ENCODE measurements at regions not wholly inside any gene's neighbourhood (a gene's known extent, or its start where the extent isn't known, plus 50 kb on each side); places are given as distances from the start of the nearest gene placed in this dataset.
"Not testable (repeated sequence)": the region's sequence is repeated elsewhere in the genome, so short reads cannot be mapped to it uniquely, and the experiment has no call there.

- H3K9me3 Mint-ChIP-seq = peaks cover 14% of the 10 kb centered on the region
- DNase-seq (ENCODE audit: low spot score in 2 of 2, unreplicated experiment in 2 of 2) = no peak
- no peaks in the 10 kb centered on the region for H3K4me1 Mint-ChIP-seq
- H3K36me3 Mint-ChIP-seq = no peaks in the 10 kb centered on the region
- no peak overlapping the region for H3K27ac Mint-ChIP-seq
- no peak for TF ChIP-seq CTCF (IDR thresholded peaks at IDR 0.05; ENCODE audit: unreplicated experiment)
- H3K27me3 Mint-ChIP-seq (ENCODE audit: low read depth) = no peaks in the 10 kb centered on the region
- no peak overlapping the region for H3K4me3 Mint-ChIP-seq
Measured at GRCh38 chr4:132218406-132218805, 930.7 kb upstream of the PCDH10 start.

GRCh38 chr4:132227151-132227856 is 921.8 kb upstream of the PCDH10 start:
- Mint-ChIP-seq H3K27ac (no peak overlapping the region), H3K4me3 (peak overlapping the region; percentile 59), H3K36me3 (peaks cover 4% of the 10 kb centered on the region), H3K27me3 (ENCODE audit: low read depth) (no peaks in the 10 kb centered on the region), H3K4me1 (no peaks in the 10 kb centered on the region), H3K9me3 (peaks cover 35% of the 10 kb centered on the region)
- DNase-seq (ENCODE audit: low spot score in 2 of 2, unreplicated experiment in 2 of 2) = no peak
- TF ChIP-seq CTCF (IDR thresholded peaks at IDR 0.05; ENCODE audit: unreplicated experiment) = no peak

GRCh38 chr4:132227857-132228165 is 921.3 kb upstream of the PCDH10 start:
- peaks cover 30% of the 10 kb centered on the region for H3K9me3 Mint-ChIP-seq

GRCh38 chr4:132228676-132229075 is 920.4 kb upstream of the PCDH10 start:
- Mint-ChIP-seq H3K36me3 (peaks cover 4% of the 10 kb centered on the region), H3K9me3 (peaks cover 27% of the 10 kb centered on the region)

More at GRCh38 chr4:132227857-132228165, 921.3 kb upstream of the PCDH10 start:
- not testable (repeated sequence) for H3K4me1 Mint-ChIP-seq; H3K27ac Mint-ChIP-seq; H3K36me3 Mint-ChIP-seq; H3K27me3 Mint-ChIP-seq (ENCODE audit: low read depth)
- peak; percentile 34 for TF ChIP-seq CTCF (IDR thresholded peaks at IDR 0.05; ENCODE audit: unreplicated experiment)
- peak overlapping the region; percentile 59 for H3K4me3 Mint-ChIP-seq
- DNase-seq (ENCODE audit: low spot score in 2 of 2, unreplicated experiment in 2 of 2) = peak; percentile 32 to 50

GRCh38 chr4:132230025-132230424 is 919.1 kb upstream of the PCDH10 start:
- no peak for TF ChIP-seq CTCF (IDR thresholded peaks at IDR 0.05; ENCODE audit: unreplicated experiment)
- peaks cover 4% of the 10 kb centered on the region for H3K36me3 Mint-ChIP-seq
- no peaks in the 10 kb centered on the region for H3K4me1 Mint-ChIP-seq
- H3K9me3 Mint-ChIP-seq = peaks cover 19% of the 10 kb centered on the region
- H3K27ac Mint-ChIP-seq = no peak overlapping the region
- H3K4me3 Mint-ChIP-seq = no peak overlapping the region
- DNase-seq (ENCODE audit: low spot score in 2 of 2, unreplicated experiment in 2 of 2) = no peak
- H3K27me3 Mint-ChIP-seq (ENCODE audit: low read depth) = no peaks in the 10 kb centered on the region

More at GRCh38 chr4:132228676-132229075, 920.4 kb upstream of the PCDH10 start:
- Mint-ChIP-seq H3K4me1 (no peaks in the 10 kb centered on the region), H3K4me3 (no peak overlapping the region), H3K27me3 (ENCODE audit: low read depth) (no peaks in the 10 kb centered on the region), H3K27ac (no peak overlapping the region)
- DNase-seq (ENCODE audit: low spot score in 2 of 2, unreplicated experiment in 2 of 2) = no peak
- no peak for TF ChIP-seq CTCF (IDR thresholded peaks at IDR 0.05; ENCODE audit: unreplicated experiment)
